T-helper 2 cell treated with Interferon-gamma antibody and Interleukin-4, amounts not matched to agents 5 μg/mL and 100 μg/mL, for 36 hours (primary cell): ENCODE measurements at regions not wholly inside any gene's neighbourhood (a gene's known extent, or its start where the extent isn't known, plus 50 kb on each side); places are given as distances from the start of the nearest gene placed in this dataset.

ENCODE experiments used
- DNase-seq: peaks from one replicate; pipeline ENCODE4 v3.0.0; 2021; ENCODE audit warnings: low spot score
- H3K27ac Mint-ChIP-seq: one replicate; pipeline ENCODE4 v1.8.0; 2021; ENCODE audit warnings: mild to moderate bottlenecking, mixed read lengths
- H3K27me3 Mint-ChIP-seq: one replicate; pipeline ENCODE4 v1.8.0; 2021; ENCODE audit warnings: low read depth, mixed read lengths
- H3K36me3 Mint-ChIP-seq: one replicate; pipeline ENCODE4 v1.8.0; 2021; ENCODE audit warnings: low read depth, mixed read lengths
- H3K4me1 Mint-ChIP-seq: one replicate; pipeline ENCODE4 v1.8.0; 2021; ENCODE audit warnings: low read depth, mixed read lengths
- H3K4me3 Mint-ChIP-seq: one replicate; pipeline ENCODE4 v1.8.0; 2022; ENCODE audit warnings: mild to moderate bottlenecking, moderate library complexity, mixed read lengths
- H3K9me3 Mint-ChIP-seq: one replicate; pipeline ENCODE4 v1.8.0; 2021; ENCODE audit warnings: mixed read lengths

GRCh38 chr11:119473901-119474681, 51.1 kb upstream of the THY1 start:
- DNase-seq: no peak
- Mint-ChIP-seq H3K36me3 (no peaks in the 10 kb centered on the region), H3K9me3 (no peaks in the 10 kb centered on the region), H3K4me1 (no peaks in the 10 kb centered on the region), H3K27me3 (peaks cover 1% of the 10 kb centered on the region), H3K27ac (no peak overlapping the region), H3K4me3 (no peak overlapping the region)

GRCh38 chr11:119473226-119473625, 50.3 kb upstream of the THY1 start:
- Mint-ChIP-seq H3K27ac (no peak overlapping the region), H3K4me1 (no peaks in the 10 kb centered on the region), H3K36me3 (no peaks in the 10 kb centered on the region), H3K4me3 (no peak overlapping the region), H3K9me3 (no peaks in the 10 kb centered on the region), H3K27me3 (peaks cover 3% of the 10 kb centered on the region)
- DNase-seq: no peak

GRCh38 chr11:119472856-119473222, 49.9 kb upstream of the THY1 start:
- no peaks in the 10 kb centered on the region for H3K4me1 Mint-ChIP-seq
- H3K4me3 Mint-ChIP-seq: no peak overlapping the region
- H3K27me3 Mint-ChIP-seq: peaks cover 5% of the 10 kb centered on the region
- H3K9me3 Mint-ChIP-seq: no peaks in the 10 kb centered on the region
- H3K27ac Mint-ChIP-seq: no peak overlapping the region
- no peaks in the 10 kb centered on the region for H3K36me3 Mint-ChIP-seq
- DNase-seq: no peak
